ENCODE measurements at regions not wholly inside any gene's neighbourhood (a gene's known extent, or its start where the extent isn't known, plus 50 kb on each side); places are given as distances from the start of the nearest gene placed in this dataset.
"Not testable (repeated sequence)": the region's sequence is repeated elsewhere in the genome, so short reads cannot be mapped to it uniquely, and the experiment has no call there.

DNA sequence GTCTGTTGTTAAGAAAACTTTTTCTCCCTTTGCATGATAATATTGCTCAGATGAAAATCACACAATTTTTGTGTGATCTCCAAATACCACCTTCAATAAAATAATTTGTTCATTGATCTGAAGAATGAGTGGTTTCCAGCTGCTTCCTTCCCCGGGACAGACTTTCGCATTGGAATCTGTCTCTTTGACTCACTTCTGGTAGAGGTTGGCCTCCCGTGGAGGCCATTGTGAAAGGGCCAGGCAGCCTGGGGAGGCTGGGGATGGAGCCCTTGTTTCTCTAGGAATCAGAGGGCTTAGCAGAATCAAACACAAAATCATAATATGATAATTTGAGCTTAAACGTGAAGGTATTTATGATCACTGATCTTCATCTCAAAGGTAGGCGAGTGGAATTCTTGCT is 135.0 kb upstream of the ZNF536 start:
- DNase-seq (ENCODE audit: low spot score): no peak

DNA sequence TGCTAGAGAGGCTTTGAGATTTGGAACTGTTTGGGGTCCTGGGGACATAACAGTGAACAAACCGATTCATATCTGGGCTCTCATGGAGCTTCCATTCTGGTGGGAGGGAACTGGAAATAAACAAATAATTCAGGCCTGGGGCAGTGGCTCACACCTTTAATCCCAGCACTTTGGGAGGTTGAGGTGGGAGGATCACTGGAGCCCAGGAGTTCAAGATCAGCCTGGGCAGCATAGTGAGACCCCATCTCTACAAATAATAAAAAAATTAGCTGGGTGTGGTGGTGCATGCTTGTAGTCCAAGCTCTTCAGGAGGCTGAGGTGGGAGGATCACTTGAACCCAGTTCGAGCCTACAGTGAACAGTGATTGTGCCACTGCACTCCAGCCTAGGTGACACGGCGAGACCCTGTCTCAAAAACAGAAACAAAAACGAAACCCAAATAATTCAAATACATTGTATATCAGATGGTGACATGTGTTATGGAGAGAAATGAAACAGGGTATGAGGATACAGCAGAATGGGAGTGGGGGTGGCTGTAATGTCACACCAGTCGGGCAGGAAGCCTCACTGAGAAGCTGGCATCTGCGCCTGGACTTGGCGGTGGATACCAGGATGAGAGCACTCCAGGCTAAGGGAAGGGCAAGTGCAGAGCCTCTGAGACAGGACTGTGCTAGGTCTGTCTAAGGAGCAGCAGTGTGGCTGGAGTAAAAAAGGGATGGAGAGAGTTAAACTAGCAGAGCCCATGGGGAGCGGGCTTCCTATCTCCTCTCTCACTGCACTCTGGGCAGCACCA is 131.1 kb upstream of the ZNF536 start:
- no peak for DNase-seq (ENCODE audit: low spot score)

DNA sequence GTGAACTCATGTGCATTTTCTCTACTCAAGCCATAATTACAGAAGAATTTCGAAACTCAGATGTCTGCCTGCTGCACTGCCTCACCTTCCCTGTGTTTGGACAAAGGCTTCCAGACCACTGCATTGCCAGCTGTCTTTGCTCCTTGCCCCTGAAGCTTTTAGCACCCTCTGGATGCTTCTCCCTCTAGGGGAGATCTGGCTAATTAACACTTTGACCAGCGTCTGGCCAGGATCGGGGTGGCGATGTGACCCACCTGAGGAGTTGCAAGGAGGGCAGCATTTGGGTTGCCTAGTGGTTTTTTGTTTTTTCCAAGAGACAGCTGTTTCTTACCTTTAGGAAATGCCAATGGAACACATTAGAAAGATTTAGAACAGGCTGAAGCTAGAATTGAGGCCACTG is 127.7 kb upstream of the ZNF536 start:
- no peak for DNase-seq (ENCODE audit: low spot score)

DNA sequence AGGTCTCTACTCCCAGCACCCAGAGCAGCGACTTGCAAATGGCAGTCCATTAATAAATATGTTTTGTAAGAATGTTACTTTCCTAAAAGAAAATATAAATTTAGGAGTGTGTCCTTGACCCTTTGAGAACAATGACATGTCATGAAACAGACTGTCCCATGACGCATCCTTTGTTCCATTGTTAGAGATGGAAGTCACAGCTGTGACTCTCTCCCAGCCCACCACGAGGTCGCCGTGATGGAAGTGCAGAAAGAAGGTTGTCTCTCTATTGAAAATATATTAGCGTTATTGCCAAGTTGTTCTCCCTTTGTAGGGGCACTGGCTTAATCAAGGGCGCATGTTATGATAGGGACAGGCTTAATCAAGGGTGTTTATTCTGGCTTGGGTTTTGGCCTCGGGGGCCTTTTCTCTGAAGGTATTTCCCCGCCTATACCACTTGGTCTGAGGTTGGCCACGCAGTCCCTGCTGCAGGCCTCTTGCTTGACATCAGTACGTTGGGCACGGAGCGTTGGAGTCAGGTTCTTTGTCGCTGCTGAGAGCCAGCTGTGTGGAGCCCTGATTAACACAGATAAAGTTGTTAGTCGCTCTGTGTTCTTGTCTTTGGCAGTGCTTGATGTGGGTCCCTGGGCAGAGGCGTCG is 126.7 kb upstream of the ZNF536 start:
- DNase-seq (ENCODE audit: low spot score): no peak

DNA sequence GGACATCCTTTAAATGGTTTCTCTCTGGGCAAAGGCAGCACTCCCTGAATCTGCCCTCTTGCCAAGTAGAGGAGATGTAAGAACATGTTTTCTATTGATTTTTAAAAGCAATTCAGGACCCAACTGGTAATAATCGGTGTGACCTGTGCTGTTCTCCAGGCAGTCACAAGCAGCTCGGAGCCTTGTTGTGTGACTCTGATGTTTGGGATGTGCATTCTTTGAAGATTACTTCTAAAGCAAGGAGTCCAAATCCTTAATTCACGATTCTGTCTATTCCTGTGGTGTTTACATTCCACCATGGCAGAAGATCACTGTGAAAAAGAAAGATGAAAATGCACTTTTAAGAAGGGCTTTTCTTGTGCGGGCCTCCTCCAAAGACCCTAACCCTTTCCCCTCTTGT is 122.3 kb upstream of the ZNF536 start:
- no peak for DNase-seq (ENCODE audit: low spot score)

DNA sequence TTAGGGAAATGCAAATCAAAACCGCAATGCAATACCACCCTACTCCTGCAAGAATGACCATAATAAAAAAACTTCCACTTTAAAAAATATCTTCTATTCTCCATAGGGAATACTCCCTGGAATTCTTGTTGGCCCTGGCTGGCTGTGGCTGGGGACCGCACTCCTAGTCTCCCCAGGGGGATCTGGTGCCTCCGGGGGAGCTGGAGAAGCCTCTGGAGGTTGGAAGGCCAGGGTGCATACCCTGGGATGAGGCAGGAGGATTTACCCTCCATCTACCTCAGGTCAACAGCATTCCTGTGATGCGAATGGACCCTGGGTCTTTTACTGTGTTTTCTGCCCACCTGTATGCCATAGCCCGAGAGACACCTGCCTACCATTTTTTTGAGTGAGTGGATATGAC is 120.0 kb upstream of the ZNF536 start:
- DNase-seq (ENCODE audit: low spot score): no peak

DNA sequence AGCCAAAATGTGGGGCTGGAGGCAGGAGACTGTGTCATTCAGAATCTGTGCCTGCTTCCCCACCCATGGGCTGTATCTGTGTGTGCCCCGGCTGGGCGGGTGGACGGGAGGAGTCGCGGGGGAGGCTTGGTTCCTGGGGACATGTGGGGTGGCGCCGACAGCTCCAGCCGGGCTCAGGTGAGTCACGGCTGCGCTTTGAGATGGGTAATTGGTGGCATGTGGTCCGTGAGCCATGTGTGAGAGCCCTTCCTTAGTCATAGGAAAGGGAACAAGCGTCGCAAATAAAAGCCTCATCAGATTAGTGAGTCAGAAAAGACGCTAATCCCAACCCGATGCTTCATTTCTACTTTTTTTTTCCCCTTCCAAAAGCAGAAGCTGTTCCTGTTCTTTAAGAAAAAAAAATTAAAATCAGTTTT is 118.6 kb upstream of the ZNF536 start:
- DNase-seq (ENCODE audit: low spot score): peak; percentile 74

DNA sequence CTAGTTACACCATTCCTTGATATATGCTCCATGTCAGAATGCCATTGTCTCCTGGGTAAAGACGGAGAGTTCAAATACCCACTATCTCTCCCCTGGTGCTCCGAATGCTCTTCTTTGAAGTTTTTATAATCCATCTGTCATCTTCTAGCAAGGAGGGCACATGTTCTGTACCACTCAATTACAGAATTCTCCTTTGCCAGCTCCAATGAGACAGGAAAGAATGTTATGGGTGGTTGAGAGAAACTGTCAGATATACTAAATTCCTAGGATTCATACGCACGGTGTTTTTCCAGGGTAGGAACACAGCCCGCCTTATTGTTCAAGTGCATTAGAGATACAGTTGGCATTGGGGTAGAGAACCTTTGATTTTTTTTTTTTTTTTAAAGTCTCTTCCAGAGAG is 118.0 kb upstream of the ZNF536 start:
- DNase-seq (ENCODE audit: low spot score): no peak

DNA sequence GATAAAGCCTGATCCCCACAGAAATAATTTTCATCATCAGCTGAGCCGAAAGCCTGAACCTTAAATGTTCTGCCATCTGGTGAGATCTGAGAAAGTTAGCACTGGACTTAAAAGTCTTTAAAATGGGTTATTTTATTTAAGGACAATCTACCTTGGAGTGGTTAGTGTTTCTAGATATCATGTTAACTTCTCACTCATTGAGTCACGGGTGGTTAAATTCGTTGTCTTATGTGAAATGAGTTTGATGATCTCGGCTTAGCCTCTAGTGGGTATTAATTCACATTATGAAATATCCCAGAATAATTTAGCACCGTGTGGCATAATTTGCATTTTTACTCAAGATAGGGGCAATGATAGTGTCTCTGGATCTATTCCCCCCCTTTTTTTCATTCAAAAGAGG is 117.4 kb upstream of the ZNF536 start:
- DNase-seq (ENCODE audit: low spot score): no peak

DNA sequence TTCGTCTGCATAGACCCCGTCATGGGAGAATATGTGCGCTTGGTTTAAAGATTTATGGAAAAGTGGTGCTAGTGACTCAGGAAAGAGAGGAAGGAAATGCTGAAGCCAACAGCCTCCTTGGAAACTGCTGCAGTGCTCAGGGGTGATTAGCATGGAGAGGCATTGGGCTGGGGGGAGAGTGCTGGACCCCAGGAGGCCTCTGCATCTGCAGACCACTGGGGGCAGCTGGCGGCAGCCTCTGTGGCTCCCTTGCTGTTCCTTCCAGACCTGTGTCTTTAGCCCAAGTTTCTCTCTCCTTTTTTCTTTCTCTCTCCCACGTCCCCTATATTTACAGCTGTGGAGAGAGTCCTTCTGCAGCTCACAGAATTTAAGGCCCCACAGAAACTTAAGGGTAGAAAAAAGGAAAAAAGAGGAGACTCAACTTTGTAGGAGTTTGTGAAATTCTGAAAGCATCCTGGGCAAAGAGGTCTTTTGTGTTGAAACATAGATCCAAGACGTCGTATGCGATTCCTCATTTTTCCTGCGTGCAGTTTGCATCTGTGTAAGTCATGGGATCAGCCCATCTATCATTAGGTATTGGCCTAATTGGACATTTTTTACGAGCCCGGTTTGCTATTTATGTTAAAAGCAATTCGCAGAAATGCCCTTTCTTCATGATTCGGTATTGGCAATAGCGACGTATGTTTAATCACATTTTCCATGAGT is 116.2 kb upstream of the ZNF536 start:
- DNase-seq (ENCODE audit: low spot score): no peak

DNA sequence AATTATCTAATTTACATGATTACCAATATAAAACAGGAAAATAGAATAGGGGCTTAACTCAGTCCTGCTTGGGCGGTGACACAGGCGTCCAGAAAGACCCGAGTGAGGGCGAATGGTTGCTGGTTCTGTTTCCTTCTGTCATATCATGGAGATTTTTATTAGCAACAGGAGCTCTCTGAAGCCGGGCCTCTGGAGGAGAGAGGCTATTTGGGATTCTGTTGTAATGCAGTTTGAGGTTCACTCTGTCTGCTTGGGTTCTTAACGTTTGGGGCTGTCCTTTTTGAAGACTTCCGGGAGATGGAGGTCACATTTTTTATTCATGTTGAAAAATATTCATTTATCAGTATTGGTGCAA is 115.7 kb upstream of the ZNF536 start:
- DNase-seq (ENCODE audit: low spot score): no peak

DNA sequence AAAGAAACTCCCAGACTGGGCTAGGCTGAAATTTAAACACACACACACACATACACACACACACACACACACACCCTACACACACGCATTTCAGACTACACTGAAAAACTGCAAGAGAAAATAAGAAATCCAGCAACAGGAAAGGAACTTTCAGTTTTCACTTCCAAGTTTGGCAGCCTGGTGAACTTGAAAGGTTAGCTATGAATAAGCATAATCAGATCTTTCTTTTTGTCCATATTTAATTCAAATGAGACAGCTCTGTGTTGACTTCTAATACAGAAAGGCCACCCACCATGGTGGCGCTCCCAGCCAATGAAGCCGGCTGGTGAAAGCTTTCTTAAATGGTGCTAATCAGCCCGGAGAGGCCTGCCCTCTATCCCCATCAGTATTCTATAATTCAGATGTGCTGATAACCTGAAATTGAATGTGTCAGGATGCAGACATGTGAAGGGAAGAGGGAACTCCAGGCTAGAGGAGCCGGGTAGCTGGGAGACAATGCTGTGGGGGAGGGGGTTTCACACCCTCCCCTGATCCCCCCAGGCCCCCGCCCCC is 108.3 kb upstream of the ZNF536 start:
- DNase-seq (ENCODE audit: low spot score): no peak

DNA sequence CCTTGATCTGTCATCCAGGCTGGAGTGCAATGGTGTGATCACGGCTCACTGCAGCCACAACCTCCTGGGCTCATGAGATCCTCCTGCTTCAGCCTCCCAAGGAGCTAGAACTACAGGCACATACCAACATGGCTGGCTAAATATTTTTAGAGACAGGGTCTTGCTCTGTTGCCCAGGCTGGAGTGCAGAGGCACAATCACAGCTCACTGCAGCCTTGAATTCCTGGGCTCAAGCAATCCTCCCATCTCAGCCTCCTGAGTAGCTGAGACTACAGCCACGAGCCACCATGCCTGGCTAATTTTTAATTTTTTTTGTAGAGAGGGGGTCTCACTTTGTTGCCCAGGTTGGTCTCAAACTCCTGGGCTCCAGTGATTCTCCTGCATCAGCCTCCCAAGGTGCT is 106.3 kb upstream of the ZNF536 start:
- DNase-seq (ENCODE audit: low spot score): not testable (repeated sequence)

DNA sequence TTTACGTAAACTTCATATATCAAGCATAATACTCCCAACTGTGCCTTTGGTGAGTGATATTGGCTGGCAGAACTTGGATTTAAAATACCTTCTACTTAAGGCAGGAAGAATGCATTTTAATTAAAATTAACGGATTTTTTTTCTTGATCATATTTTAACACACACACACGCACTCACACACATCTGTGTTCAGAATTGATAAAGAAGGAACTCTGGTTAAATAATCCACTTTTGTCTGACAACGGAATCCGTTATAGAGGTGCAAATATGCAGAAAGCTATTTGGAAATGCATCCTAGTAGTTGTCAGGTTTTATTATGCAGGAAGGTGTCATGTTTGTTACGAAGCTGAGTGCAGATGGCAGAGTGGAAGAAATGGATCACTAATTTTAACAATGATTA is 105.5 kb upstream of the ZNF536 start:
- no peak for DNase-seq (ENCODE audit: low spot score)

DNA sequence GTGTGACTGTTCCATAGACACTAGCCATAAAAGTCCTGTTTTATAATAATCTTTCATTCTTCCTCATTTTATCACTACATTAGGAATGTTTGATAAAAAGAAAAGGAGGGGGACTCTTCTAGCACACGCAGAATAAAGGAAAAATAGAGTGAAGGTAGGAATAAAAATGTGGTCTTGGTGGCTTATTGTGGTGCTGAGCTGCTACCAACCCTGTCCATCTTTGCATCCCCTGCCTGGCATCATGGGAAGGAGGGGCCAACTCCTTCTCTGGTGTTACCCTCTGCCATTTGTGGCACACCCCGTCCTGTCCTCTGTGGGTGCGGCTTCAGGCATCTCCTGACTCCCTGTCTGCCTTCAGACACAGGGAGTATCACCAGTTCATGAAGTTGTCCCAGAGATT is 104.9 kb upstream of the ZNF536 start:
- no peak for DNase-seq (ENCODE audit: low spot score)

DNA sequence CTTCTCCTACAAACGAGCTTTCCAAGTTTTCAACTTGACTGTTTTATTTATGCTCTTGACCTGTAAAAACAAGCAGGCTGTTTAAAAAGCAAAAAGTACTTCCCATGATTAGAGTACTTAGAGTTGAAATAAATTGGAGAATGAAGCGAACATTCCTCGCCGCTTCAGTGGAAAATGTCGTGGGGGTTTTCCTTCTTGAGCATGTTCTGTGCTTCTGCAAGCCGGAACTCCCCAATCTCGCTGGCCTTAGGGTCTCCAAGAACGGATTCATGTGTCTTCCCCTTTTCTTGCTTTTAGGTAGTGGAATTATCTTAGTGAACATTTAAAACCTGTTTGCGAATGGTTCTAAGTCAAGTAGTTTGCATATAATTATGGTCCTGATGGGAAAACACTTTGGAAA is 103.6 kb upstream of the ZNF536 start:
- no peak for DNase-seq (ENCODE audit: low spot score)

DNA sequence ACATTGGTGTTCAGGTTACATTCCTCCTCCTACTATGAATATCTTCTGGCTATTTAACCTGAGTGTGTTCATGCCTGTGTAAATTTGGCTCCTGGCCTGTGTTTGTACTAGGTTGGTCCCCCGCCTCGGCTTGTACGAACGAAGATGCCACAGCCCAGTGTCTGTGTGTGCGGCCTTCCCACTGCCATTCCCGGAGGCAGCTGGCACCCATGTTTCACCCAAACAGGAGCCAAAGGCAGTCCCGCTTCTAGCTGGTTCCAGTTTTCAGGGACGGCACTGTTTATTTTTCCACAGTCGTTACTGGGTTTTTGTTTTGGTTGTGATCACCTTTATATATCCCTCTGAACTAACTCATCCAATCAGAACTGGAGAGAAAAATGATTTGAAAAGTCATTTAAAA is 102.5 kb upstream of the ZNF536 start:
- no peak for DNase-seq (ENCODE audit: low spot score)

DNA sequence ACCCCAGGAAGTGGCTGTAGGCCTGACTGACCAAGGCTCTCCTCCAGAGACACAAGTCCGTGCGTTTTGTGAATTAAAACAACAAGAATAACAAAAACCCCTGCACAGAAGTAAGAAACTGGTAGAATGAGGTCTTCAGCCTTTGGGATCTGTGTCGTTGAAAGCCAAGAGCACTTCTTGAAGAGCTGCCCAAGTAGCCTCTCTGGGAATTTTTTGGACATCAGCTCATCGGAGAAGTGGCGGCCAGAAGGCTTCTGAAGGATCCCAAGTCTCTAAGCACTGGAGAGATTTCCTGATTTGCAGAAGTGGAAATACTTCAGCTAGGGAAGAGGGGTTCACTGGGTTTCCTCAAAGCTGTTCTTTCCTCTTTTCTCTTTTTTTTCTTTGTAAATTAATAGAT is 100.4 kb upstream of the ZNF536 start:
- no peak for DNase-seq (ENCODE audit: low spot score)

DNA sequence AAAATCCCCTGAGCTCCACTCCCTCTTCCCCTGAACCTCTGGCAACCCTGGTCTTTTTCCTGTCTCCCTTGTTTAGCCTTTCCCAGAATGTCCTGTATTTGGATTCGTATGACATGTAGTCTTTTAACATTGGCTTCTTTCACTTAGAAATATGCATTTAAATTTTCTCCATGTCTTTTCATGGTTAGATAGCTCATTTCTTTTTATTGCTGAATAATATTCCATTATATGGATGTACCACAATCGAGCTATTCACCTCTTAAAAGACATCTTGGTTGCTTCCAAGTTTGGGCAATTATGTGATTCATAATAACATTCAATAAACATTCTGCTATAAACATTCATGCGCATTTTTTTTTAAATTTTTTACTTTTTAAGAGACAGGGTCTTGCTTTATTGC is 99.6 kb upstream of the ZNF536 start:
- no peak for DNase-seq (ENCODE audit: low spot score)

DNA sequence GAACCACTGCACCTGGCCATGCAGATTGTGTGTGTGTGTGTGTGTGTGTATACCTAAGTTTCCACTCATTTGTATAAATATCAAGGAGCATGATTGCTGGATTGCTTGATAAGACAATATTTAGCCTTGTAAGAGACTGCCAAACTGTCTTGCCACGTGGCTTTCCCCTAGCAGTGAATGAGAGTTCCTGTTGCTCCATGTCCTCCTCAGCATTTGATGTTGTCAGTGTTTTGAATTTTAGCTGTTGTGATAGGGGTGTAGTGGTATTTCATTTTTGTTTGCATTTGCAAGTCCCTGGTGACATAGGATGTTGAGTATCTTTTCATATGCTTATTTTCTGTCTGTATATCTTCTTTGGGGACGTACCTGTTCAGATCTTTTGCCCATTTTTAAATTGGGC is 99.0 kb upstream of the ZNF536 start:
- DNase-seq (ENCODE audit: low spot score): no peak

DNA sequence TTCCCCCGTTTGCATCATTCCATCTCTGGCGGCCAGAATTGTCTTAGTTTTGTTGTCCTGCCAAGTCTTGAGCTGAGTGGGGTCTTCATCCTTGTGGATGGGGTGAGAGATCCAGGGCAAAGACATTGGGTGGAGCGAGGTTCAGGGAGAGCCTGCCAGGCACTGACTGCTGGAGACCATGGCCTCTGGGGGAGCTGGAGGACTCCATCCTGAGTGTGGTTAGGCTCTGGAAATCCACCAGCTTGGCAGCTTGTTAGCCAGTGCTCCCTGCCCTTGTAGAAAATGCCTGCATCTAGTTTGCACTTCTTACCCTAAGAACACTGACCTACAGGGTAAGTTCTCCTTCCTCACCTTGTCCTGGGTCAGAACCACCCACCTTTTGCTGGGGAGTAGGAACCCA is 97.2 kb upstream of the ZNF536 start:
- no peak for DNase-seq (ENCODE audit: low spot score)

DNA sequence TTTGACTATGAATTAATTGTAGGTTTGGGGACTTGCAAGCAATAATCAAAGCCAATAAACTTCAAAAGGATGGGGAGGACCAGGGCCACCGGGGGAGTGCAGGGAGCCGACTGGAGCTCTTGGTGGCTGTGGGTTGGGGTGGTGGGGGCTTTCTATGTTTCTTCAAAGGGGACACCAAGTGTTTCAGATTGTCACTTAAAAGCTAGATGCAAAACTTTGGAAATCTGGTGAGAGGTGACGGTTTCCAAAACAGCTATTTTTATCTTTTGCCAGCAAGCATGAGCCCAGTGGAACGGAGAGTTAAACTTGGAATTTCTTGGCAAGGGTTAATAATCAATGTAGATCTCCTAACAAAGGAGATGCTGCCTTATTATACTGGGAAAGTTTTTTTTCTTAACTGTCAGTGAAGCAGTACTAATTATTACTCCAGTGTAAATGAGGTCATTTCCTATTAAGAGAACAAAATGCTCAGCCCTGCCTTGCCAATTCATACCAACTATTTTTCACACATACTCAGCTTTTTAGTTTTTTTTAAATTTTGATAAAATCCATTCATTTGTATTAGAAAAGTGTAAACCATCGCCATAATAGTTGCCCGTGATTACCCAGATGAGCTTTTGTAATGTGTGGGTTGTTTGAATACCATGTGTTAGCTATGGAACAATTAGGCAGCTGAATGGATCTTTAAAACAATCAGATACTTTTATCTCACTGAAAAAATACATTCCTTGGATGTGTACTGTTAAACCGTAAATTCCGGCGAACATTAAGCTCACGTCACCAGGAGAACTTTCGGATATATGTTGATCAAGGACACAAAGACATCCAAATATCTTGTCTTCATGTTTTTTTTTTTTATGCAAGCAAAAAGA is 95.9 kb upstream of the ZNF536 start:
- DNase-seq (ENCODE audit: low spot score): no peak

All from RKO (cell line).